ENCODE measurements at regions not wholly inside any gene's neighbourhood (a gene's known extent, or its start where the extent isn't known, plus 50 kb on each side); places are given as distances from the start of the nearest gene placed in this dataset.

DNA sequence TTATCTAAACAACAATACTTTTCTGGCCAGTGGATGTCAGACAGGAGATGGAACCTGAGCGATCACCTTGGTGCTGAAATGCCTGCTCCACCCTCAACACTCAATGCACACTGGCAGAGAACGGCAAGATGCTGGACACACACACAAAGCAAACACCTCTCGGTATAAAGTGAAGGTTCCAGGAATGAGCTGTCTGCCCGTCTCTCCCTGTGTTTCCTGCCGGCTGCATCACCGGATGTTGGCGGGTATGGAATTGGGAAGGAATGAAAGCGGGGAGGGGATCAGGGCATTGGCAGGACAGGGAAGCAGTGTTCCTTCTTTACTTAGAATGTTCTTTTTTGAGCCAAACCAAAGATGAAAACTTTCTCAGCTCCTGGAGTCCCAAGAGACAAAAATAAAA is 59.2 kb downstream of the MED10 start (continued):
- no peak for TF ChIP-seq ZNF514 (tag by site-specific recombination; IDR thresholded peaks at IDR 0.05)

DNA sequence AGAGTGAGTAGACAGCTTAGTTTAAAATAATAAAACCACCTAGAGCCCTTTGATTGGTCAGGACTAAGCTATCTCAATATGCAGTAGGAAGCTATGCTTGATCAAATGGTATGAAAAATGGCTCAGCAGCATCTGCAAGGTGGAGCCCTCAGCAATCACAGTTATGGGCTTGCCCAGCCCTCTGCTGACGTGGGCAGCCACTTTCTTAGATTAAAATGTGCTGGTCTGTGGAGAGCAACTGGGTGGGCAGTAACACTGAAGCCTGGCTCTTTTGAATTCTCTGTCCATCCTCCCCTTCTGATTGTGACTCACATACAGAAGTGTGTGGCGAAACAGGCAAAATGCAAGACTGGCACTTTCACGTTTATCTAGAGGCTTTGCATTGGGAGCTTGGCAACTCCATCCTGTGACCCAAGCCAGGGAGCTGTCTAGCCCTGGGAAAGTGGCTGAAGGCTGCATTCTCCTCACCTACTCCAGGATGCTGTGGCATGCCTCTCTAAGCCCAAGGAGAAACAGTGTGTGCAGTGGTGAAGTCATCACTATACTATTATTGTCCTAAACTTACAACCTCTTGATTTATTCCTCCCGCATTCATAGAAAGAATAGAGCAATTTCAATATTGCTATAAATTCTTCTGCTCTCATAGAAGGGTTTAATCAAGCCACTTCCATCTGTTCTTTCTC is 61.1 kb downstream of the MED10 start:
- POLR2A ChIA-PET, result no interaction called here
- Histone ChIP-seq H3K27ac (ENCODE audit: extremely low read depth, low read depth, low read length) (no peak overlapping the region), H3K4me1 (ENCODE audit: control insufficient read depth, insufficient read depth, low read length) (no peaks in the 10 kb centered on the region), H3K9me3 (ENCODE audit: control insufficient read depth, insufficient read depth, low read depth, low read length) (no peaks in the 10 kb centered on the region), H3K36me3 (ENCODE audit: control insufficient read depth in 2 of 2, insufficient read depth in 1 of 2, low read length in 2 of 2) (no peaks in the 10 kb centered on the region), H3K4me3 (ENCODE audit: low read depth, low read length) (no peak overlapping the region)
- TF ChIP-seq REPIN1 (tag by site-specific recombination; IDR thresholded peaks at IDR 0.05; ENCODE audit: low read depth), result no peak
- TF ChIP-seq ZNF664 (tag by site-specific recombination; IDR thresholded peaks at IDR 0.05), result no peak
- TF ChIP-seq EGR2 (tag by site-specific recombination; IDR thresholded peaks at IDR 0.05; ENCODE audit: low read depth), result peak; percentile 10; the same call in 1 of the 2 replicates
- CTCF ChIA-PET, result no interaction called here

DNA sequence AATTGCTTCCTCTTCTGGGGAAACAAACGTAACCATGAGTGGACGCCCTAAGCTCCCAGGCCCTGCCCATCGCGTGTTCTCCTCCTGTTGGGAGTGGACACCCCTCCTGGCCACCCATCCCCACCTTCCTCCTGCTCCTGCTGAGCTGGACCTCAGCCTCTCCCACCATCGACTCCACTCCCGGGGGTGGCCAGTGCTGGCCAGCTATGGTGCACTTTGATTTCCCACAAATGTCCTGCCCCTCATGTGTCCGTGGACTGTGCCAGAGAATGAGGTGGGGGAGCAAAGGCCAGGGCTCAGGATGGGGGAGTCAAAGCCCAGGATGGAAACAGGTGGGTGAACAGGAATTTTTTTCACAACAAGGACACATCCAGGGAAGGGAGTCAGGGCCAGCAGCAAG is 62.8 kb downstream of the MED10 start:
- TF ChIP-seq ZNF768 (tag by site-specific recombination; IDR thresholded peaks at IDR 0.05) (no peak), ZNF24 (tag by site-specific recombination; IDR thresholded peaks at IDR 0.05) (no peak), ZNF514 (tag by site-specific recombination; IDR thresholded peaks at IDR 0.05) (no peak), TCF7L2 (IDR thresholded peaks at IDR 0.05; ENCODE audit: borderline replicate concordance, low read depth, low read length) (no peak)
- Histone ChIP-seq H3K9me3 (ENCODE audit: control insufficient read depth, insufficient read depth, low read depth, low read length) (no peaks in the 10 kb centered on the region), H3K4me3 (ENCODE audit: low read depth, low read length) (no peak overlapping the region), H3K27ac (ENCODE audit: extremely low read depth, low read depth, low read length) (no peak overlapping the region), H3K4me1 (ENCODE audit: control insufficient read depth, insufficient read depth, low read length) (no peaks in the 10 kb centered on the region), H3K36me3 (ENCODE audit: control insufficient read depth in 2 of 2, insufficient read depth in 1 of 2, low read length in 2 of 2) (no peaks in the 10 kb centered on the region)
- ChIA-PET CTCF (interaction anchor here (0.9 kb wide), 1 partner anchor 840 kb away, joined by 3 read pairs; no protein-coding TSS in a partner anchor), POLR2A (no interaction called here)

DNA sequence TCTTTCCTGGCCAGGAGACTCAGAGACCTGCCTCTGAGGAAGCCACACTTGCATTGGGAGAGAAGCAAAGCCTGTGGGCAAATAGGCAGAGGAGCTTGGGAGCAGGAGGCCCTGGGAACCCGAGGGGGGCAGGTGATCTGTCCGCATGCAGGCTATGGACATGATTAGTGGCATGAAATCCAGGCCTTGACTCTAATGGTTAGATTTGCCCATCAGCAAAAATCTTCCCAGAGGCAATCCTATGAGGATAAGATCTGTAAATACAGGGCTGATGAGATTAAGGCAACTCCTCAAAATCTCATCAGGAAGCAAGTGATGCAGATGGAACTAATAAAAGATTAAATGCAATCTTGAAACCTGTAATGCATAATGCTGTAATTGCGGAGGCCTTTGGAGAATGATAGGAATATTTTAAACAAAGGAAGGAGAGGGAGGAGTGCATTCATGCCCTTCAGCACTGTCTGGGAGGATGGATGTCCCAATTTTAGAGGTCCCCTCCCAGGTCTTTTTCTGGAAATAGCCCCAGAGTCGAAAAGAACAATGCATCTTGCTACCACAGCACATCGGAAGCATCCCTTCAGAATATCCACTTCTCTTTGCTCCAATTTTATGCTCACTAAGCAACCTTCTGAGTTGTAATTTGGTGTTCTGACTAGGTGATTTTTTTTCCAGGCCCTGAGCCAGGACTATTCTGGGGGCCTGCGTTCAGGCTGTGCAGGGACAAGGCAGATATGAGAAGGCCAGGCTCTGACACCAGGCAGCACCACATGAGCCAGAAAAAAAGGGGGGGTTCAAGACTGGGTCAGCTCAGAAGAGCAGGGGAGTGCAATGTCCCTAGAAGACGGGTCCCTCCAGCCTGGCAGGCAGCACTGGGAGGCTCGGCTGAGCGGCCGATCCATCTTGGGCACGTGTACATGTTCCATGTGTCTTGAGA is 66.5 kb downstream of the MED10 start:
- H3K36me3 ChIP-seq (ENCODE audit: control insufficient read depth in 2 of 2, insufficient read depth in 1 of 2, low read length in 2 of 2), result no peaks in the 10 kb centered on the region
- H3K27ac ChIP-seq (ENCODE audit: extremely low read depth, low read depth, low read length), result no peak overlapping the region
- TF ChIP-seq, protein P1, sequence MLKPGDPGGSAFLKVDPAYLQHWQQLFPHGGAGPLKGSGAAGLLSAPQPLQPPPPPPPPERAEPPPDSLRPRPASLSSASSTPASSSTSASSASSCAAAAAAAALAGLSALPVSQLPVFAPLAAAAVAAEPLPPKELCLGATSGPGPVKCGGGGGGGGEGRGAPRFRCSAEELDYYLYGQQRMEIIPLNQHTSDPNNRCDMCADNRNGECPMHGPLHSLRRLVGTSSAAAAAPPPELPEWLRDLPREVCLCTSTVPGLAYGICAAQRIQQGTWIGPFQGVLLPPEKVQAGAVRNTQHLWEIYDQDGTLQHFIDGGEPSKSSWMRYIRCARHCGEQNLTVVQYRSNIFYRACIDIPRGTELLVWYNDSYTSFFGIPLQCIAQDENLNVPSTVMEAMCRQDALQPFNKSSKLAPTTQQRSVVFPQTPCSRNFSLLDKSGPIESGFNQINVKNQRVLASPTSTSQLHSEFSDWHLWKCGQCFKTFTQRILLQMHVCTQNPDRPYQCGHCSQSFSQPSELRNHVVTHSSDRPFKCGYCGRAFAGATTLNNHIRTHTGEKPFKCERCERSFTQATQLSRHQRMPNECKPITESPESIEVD (tag by site-specific recombination; IDR thresholded peaks at IDR 0.05), result no peak
- TF ChIP-seq TRIM28 (IDR thresholded peaks at IDR 0.05; ENCODE audit: borderline replicate concordance, low read length) (no peak), ZNF404 (tag by site-specific recombination; IDR thresholded peaks at IDR 0.05) (no peak), SCRT1 (tag by site-specific recombination; IDR thresholded peaks at IDR 0.05; ENCODE audit: borderline replicate concordance) (no peak), ZNF600 (tag by site-specific recombination; IDR thresholded peaks at IDR 0.05) (no peak), KLF8 (tag by site-specific recombination; IDR thresholded peaks at IDR 0.05) (no peak), ZBTB8A (tag by site-specific recombination; IDR thresholded peaks at IDR 0.05) (no peak), ZNF37A (tag by site-specific recombination; IDR thresholded peaks at IDR 0.05) (no peak)
- TF ChIP-seq, protein P2, sequence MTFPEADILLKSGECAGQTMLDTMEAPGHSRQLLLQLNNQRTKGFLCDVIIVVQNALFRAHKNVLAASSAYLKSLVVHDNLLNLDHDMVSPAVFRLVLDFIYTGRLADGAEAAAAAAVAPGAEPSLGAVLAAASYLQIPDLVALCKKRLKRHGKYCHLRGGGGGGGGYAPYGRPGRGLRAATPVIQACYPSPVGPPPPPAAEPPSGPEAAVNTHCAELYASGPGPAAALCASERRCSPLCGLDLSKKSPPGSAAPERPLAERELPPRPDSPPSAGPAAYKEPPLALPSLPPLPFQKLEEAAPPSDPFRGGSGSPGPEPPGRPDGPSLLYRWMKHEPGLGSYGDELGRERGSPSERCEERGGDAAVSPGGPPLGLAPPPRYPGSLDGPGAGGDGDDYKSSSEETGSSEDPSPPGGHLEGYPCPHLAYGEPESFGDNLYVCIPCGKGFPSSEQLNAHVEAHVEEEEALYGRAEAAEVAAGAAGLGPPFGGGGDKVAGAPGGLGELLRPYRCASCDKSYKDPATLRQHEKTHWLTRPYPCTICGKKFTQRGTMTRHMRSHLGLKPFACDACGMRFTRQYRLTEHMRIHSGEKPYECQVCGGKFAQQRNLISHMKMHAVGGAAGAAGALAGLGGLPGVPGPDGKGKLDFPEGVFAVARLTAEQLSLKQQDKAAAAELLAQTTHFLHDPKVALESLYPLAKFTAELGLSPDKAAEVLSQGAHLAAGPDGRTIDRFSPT (tag by site-specific recombination; IDR thresholded peaks at IDR 0.05), result no peak
- H3K4me1 ChIP-seq (ENCODE audit: control insufficient read depth, insufficient read depth, low read length), result no peaks in the 10 kb centered on the region
- ChIA-PET CTCF (interaction anchor here (0.9 kb wide), 1 partner anchor 119 kb away, joined by 3 read pairs; no protein-coding TSS in a partner anchor), POLR2A (no interaction called here)
- H3K9me3 ChIP-seq (ENCODE audit: control insufficient read depth, insufficient read depth, low read depth, low read length), result no peaks in the 10 kb centered on the region
- H3K4me3 ChIP-seq (ENCODE audit: low read depth, low read length), result no peak overlapping the region
